ENCODE measurements at regions not wholly inside any gene's neighbourhood (a gene's known extent, or its start where the extent isn't known, plus 50 kb on each side); places are given as distances from the start of the nearest gene placed in this dataset.
"Not testable (repeated sequence)": the region's sequence is repeated elsewhere in the genome, so short reads cannot be mapped to it uniquely, and the experiment has no call there.

DNA sequence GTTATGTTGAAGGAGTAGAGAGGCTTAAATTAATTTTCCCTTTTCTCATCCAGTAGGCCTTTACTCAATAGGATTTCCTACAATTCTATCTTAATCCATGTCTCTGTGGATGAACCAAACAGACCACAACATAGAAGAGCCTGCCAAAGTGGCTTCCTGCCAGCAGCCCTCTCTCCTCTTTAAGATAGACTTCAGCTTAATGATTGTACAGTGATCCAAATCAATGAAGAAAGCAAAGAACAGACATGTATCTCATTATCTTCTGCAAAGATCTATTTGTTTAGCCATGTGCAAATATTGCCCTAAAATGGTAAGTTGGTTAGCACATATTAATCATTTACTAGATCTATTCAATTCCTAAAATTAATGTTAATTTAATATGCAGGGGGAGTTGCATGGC lies 979.6 kb downstream of the LTN1 start:
- TF ChIP-seq, protein P1, sequence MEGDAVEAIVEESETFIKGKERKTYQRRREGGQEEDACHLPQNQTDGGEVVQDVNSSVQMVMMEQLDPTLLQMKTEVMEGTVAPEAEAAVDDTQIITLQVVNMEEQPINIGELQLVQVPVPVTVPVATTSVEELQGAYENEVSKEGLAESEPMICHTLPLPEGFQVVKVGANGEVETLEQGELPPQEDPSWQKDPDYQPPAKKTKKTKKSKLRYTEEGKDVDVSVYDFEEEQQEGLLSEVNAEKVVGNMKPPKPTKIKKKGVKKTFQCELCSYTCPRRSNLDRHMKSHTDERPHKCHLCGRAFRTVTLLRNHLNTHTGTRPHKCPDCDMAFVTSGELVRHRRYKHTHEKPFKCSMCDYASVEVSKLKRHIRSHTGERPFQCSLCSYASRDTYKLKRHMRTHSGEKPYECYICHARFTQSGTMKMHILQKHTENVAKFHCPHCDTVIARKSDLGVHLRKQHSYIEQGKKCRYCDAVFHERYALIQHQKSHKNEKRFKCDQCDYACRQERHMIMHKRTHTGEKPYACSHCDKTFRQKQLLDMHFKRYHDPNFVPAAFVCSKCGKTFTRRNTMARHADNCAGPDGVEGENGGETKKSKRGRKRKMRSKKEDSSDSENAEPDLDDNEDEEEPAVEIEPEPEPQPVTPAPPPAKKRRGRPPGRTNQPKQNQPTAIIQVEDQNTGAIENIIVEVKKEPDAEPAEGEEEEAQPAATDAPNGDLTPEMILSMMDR (IDR thresholded peaks at IDR 0.05), result not testable (repeated sequence)
- not testable (repeated sequence) for TF ChIP-seq TCF7L2, POLR2AphosphoS5 (IDR thresholded peaks at IDR 0.05; ENCODE audit: low read depth, low read length)
- TF ChIP-seq, protein P2, sequence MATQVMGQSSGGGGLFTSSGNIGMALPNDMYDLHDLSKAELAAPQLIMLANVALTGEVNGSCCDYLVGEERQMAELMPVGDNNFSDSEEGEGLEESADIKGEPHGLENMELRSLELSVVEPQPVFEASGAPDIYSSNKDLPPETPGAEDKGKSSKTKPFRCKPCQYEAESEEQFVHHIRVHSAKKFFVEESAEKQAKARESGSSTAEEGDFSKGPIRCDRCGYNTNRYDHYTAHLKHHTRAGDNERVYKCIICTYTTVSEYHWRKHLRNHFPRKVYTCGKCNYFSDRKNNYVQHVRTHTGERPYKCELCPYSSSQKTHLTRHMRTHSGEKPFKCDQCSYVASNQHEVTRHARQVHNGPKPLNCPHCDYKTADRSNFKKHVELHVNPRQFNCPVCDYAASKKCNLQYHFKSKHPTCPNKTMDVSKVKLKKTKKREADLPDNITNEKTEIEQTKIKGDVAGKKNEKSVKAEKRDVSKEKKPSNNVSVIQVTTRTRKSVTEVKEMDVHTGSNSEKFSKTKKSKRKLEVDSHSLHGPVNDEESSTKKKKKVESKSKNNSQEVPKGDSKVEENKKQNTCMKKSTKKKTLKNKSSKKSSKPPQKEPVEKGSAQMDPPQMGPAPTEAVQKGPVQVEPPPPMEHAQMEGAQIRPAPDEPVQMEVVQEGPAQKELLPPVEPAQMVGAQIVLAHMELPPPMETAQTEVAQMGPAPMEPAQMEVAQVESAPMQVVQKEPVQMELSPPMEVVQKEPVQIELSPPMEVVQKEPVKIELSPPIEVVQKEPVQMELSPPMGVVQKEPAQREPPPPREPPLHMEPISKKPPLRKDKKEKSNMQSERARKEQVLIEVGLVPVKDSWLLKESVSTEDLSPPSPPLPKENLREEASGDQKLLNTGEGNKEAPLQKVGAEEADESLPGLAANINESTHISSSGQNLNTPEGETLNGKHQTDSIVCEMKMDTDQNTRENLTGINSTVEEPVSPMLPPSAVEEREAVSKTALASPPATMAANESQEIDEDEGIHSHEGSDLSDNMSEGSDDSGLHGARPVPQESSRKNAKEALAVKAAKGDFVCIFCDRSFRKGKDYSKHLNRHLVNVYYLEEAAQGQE (IDR thresholded peaks at IDR 0.05; ENCODE audit: insufficient read depth in 1 of 2, low read depth in 2 of 2, low read length in 1 of 2), result not testable (repeated sequence)
